ENCODE measurements at regions not wholly inside any gene's neighbourhood (a gene's known extent, or its start where the extent isn't known, plus 50 kb on each side); places are given as distances from the start of the nearest gene placed in this dataset.

- no peak overlapping the region for H3K4me3 ChIP-seq
- H3K27me3 ChIP-seq = peaks cover 0 to 11% (median 0%) of the 10 kb centered on the region in 4 donors
- TF ChIP-seq CTCF (IDR thresholded peaks at IDR 0.05) (no peak), POLR2A (IDR thresholded peaks at IDR 0.05) (no peak)
- H3K4me1 ChIP-seq = no peaks in the 10 kb centered on the region
- H3K27ac ChIP-seq = no peak overlapping the region
- H3K9me3 ChIP-seq = no peaks in the 10 kb centered on the region
- no peak for DNase-seq
- intact Hi-C loops (cut with DNase I) = no loop called here
- H3K36me3 ChIP-seq = no peaks in the 10 kb centered on the region
Observed at GRCh38 chr9:71254592-71255277, 133.3 kb upstream of the TRPM3 start.

DNA sequence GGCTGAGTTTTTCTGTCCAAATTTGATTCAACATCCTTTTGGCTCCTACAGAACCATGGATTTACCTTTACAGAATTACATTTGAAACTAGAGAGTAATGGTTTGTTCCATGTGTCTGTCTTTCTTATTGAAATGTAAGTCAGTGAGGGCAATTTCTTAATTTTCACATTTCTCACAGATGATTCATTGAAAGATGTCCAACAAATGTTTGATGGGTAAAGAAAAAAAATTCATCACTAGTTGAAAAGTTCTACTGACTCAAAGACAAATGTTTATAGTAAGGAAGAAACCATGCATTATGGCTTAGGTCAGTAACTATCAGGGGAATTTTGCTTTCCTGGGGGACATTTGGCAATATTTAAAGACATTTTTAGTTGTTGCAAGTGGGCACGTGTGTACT, 131.6 kb upstream of the TRPM3 start:
- TF ChIP-seq CTCF (IDR thresholded peaks at IDR 0.05) (no peak), POLR2A (IDR thresholded peaks at IDR 0.05) (no peak)

GRCh38 chr9:71250581-71250980, 129.2 kb upstream of the TRPM3 start:
- intact Hi-C loops (cut with DNase I) = no loop called here
- H3K36me3 ChIP-seq = no peaks in the 10 kb centered on the region
- WGBS, 2 donors = 23 to 29% methylated on average over 4 of the region's 4 CpGs
- TF ChIP-seq POLR2A (IDR thresholded peaks at IDR 0.05) = no peak
- TF ChIP-seq CTCF (IDR thresholded peaks at IDR 0.05) = no peak
- H3K4me1 ChIP-seq = no peaks in the 10 kb centered on the region
- no peak overlapping the region for H3K4me3 ChIP-seq
- no peak overlapping the region for H3K27ac ChIP-seq
- no peak for DNase-seq
- H3K27me3 ChIP-seq = peaks cover 0 to 11% (median 0%) of the 10 kb centered on the region in 4 donors
- H3K9me3 ChIP-seq = no peaks in the 10 kb centered on the region

More for the DNA sequence above, 131.6 kb upstream of the TRPM3 start:
- no peak for DNase-seq
- WGBS, 2 donors = 27 to 31% methylated on average over 1 of the region's 1 CpG
- Histone ChIP-seq H3K4me3 (no peak overlapping the region), H3K9me3 (no peaks in the 10 kb centered on the region), H3K27ac (no peak overlapping the region), H3K4me1 (no peaks in the 10 kb centered on the region), H3K27me3 (peaks cover 0 to 11% (median 0%) of the 10 kb centered on the region in 4 donors), H3K36me3 (no peaks in the 10 kb centered on the region)
- intact Hi-C loops (cut with DNase I) = no loop called here

- 13 to 16% methylated on average over 5 of the region's 5 CpGs for WGBS, 2 donors
- no peaks in the 10 kb centered on the region for H3K9me3 ChIP-seq
- DNase-seq = no peak
- H3K27me3 ChIP-seq = peaks cover 0 to 11% (median 0%) of the 10 kb centered on the region in 4 donors
- H3K4me1 ChIP-seq = no peaks in the 10 kb centered on the region
- peak in 5 of 6 experiments; percentile 38 to 64 (median 49) for TF ChIP-seq CTCF (IDR thresholded peaks at IDR 0.05)
- no peak for TF ChIP-seq POLR2A (IDR thresholded peaks at IDR 0.05)
- no peak overlapping the region for H3K27ac ChIP-seq
- intact Hi-C loops (cut with DNase I) = no loop called here
- no peak overlapping the region for H3K4me3 ChIP-seq
- H3K36me3 ChIP-seq = no peaks in the 10 kb centered on the region
Observed at GRCh38 chr9:71249729-71250317, 128.4 kb upstream of the TRPM3 start.

GRCh38 chr9:71245651-71246050, 124.2 kb upstream of the TRPM3 start:
- H3K4me3 ChIP-seq = no peak overlapping the region
- no peak for DNase-seq
- H3K36me3 ChIP-seq = no peaks in the 10 kb centered on the region
- intact Hi-C loops (cut with DNase I) = no loop called here
- H3K27me3 ChIP-seq = peaks cover 0 to 5% (median 0%) of the 10 kb centered on the region in 4 donors
- no peak overlapping the region for H3K27ac ChIP-seq
- no peaks in the 10 kb centered on the region for H3K9me3 ChIP-seq
- H3K4me1 ChIP-seq = no peaks in the 10 kb centered on the region
- no peak for TF ChIP-seq POLR2A (IDR thresholded peaks at IDR 0.05)
- no peak for TF ChIP-seq CTCF (IDR thresholded peaks at IDR 0.05)
